Fibroblast of lung (primary cell): ENCODE measurements at regions not wholly inside any gene's neighbourhood (a gene's known extent, or its start where the extent isn't known, plus 50 kb on each side); places are given as distances from the start of the nearest gene placed in this dataset.

Experiments
- DNase-seq, 2 donors: peaks; one replicate each; pipeline versions ENCODE4 v3.0.0 to v3.0.0-alpha.2; 2010; ENCODE audit warnings: low read depth in 2 of 2
- H2AFZ ChIP-seq: 2 replicates; pipeline ENCODE4 v1.5.1; 2012; ENCODE audit warnings: low read length, control low read depth, inconsistent platforms
- H3K27ac ChIP-seq: 2 replicates; pipeline ENCODE4 v1.5.1; 2011; ENCODE audit warnings: low read length, control low read depth; ENCODE audit not compliant: insufficient read depth
- H3K27me3 ChIP-seq: 2 replicates; pipeline ENCODE4 v1.5.1; 2011; ENCODE audit warnings: mild to moderate bottlenecking, low read length; ENCODE audit not compliant: control insufficient read depth, insufficient read depth
- H3K36me3 ChIP-seq: 2 replicates; pipeline ENCODE4 v1.5.1; 2011; ENCODE audit warnings: low read length; ENCODE audit not compliant: control insufficient read depth, insufficient read depth
- H3K4me1 ChIP-seq: 2 replicates; pipeline ENCODE4 v1.5.1; 2011; ENCODE audit warnings: low read length; ENCODE audit not compliant: control insufficient read depth, insufficient read depth; ENCODE audit errors: extremely low read depth
- H3K4me2 ChIP-seq: 2 replicates; pipeline ENCODE4 v1.5.1; 2011; ENCODE audit warnings: low read length, control low read depth; ENCODE audit not compliant: insufficient read depth; ENCODE audit errors: extremely low read depth
- H3K4me3 ChIP-seq, 4 experiments: fragments of 200-600 bp in 1 of 4; sonication (generic) in 1 of 4; replicated peaks in 1 of 4; 2 replicates each; pipeline ENCODE4 v1.5.1; 2011 to 2016; ENCODE audit warnings: low read length in 4 of 4, low read depth in 3 of 4, mild to moderate bottlenecking in 3 of 4, control low read depth in 2 of 4, inconsistent platforms in 1 of 4, mixed read lengths in 1 of 4; ENCODE audit not compliant: insufficient read depth in 1 of 4; ENCODE audit errors: control extremely low read depth in 1 of 4
- H3K79me2 ChIP-seq: 2 replicates; pipeline ENCODE4 v1.5.1; 2012; ENCODE audit warnings: mild to moderate bottlenecking, low read length, inconsistent platforms; ENCODE audit not compliant: control insufficient read depth, insufficient read depth
- H3K9ac ChIP-seq: 2 replicates; pipeline ENCODE4 v1.5.1; 2011; ENCODE audit warnings: mild to moderate bottlenecking, low read length, control low read depth; ENCODE audit not compliant: insufficient read depth
- H3K9me3 ChIP-seq: 2 replicates; pipeline ENCODE4 v1.5.1; 2012; ENCODE audit warnings: low read depth, low read length; ENCODE audit not compliant: control insufficient read depth, insufficient read depth
- H4K20me1 ChIP-seq: 2 replicates; pipeline ENCODE4 v1.5.1; 2011; ENCODE audit warnings: low read length; ENCODE audit not compliant: control insufficient read depth, insufficient read depth; ENCODE audit errors: extremely low read depth
- CTCF ChIP-seq, 2 donors: IDR thresholded peaks in 1 of 2; conservative IDR thresholded peaks in 1 of 2; 1 replicate in 1 of 2; 2 replicates in 1 of 2; pipeline ENCODE4 v1.5.1; 2011 to 2012; ENCODE audit warnings: low read length in 2 of 2, control low read depth in 1 of 2, inconsistent platforms in 1 of 2, low read depth in 1 of 2, mild to moderate bottlenecking in 1 of 2
- EZH2 ChIP-seq: IDR thresholded peaks from 2 replicates; pipeline ENCODE4 v1.5.1; 2012; ENCODE audit warnings: low read length, control low read depth, mild to moderate bottlenecking; ENCODE audit errors: missing control alignments

- peaks cover 3% of the 10 kb centered on the region for H3K4me1 ChIP-seq
- H3K9me3 ChIP-seq, result no peaks in the 10 kb centered on the region
- no peak overlapping the region for H2AFZ ChIP-seq
- peaks cover 7% of the 10 kb centered on the region for H3K27me3 ChIP-seq
- no peak overlapping the region for H3K27ac ChIP-seq
- no peaks in the 10 kb centered on the region for H3K36me3 ChIP-seq
- no peak overlapping the region for H3K9ac ChIP-seq
- no peaks in the 10 kb centered on the region for H3K79me2 ChIP-seq
- no peaks in the 10 kb centered on the region for H4K20me1 ChIP-seq
- H3K4me3 ChIP-seq, result no peak overlapping the region
- no peak for TF ChIP-seq CTCF (conservative IDR thresholded peaks at IDR 0.05 in 1 of 2, IDR thresholded peaks at IDR 0.05 in 1 of 2; ENCODE audit: low read depth in 1 of 2, low read length in 2 of 2)
- TF ChIP-seq EZH2, result no peak
- DNase-seq, result no peak
- H3K4me2 ChIP-seq, result no peak overlapping the region
These were observed 92.4 kb upstream of the TGM3 start for GRCh38 chr20:2203436-2203835.

GRCh38 chr20:2204021-2204420 is 91.8 kb upstream of the TGM3 start:
- Histone ChIP-seq H3K4me1 (peaks cover 3% of the 10 kb centered on the region), H4K20me1 (no peaks in the 10 kb centered on the region), H3K9me3 (no peaks in the 10 kb centered on the region), H3K9ac (no peak overlapping the region), H3K4me3 (no peak overlapping the region), H3K79me2 (no peaks in the 10 kb centered on the region), H2AFZ (no peak overlapping the region), H3K4me2 (no peak overlapping the region), H3K27ac (no peak overlapping the region), H3K36me3 (no peaks in the 10 kb centered on the region), H3K27me3 (peaks cover 7% of the 10 kb centered on the region)
- no peak for DNase-seq
- no peak for TF ChIP-seq CTCF (conservative IDR thresholded peaks at IDR 0.05 in 1 of 2, IDR thresholded peaks at IDR 0.05 in 1 of 2; ENCODE audit: low read depth in 1 of 2, low read length in 2 of 2)
- no peak for TF ChIP-seq EZH2

GRCh38 chr20:2206957-2207769 is 88.6 kb upstream of the TGM3 start:
- H3K4me1 ChIP-seq, result peaks cover 3% of the 10 kb centered on the region
- no peak overlapping the region for H3K27ac ChIP-seq
- peak overlapping the region; percentile 66 for H2AFZ ChIP-seq
- no peaks in the 10 kb centered on the region for H3K36me3 ChIP-seq
- no peaks in the 10 kb centered on the region for H3K79me2 ChIP-seq
- peak overlapping the region; percentile 26 to 50 (median 38) for H3K4me3 ChIP-seq
- TF ChIP-seq EZH2 (peak; percentile 65), CTCF (conservative IDR thresholded peaks at IDR 0.05 in 1 of 2, IDR thresholded peaks at IDR 0.05 in 1 of 2; ENCODE audit: low read depth in 1 of 2, low read length in 2 of 2) (peak; percentile 49 to 61)
- no peak overlapping the region for H3K9ac ChIP-seq
- no peaks in the 10 kb centered on the region for H3K9me3 ChIP-seq
- H3K4me2 ChIP-seq, result peak overlapping the region; percentile 84
- H3K27me3 ChIP-seq, result peaks cover 7% of the 10 kb centered on the region
- H4K20me1 ChIP-seq, result no peaks in the 10 kb centered on the region
- DNase-seq, result peak; percentile 18 to 54
